IMR-90 (cell line): ENCODE measurements at regions not wholly inside any gene's neighbourhood (a gene's known extent, or its start where the extent isn't known, plus 50 kb on each side); places are given as distances from the start of the nearest gene placed in this dataset.

Experiments
- ATAC-seq: fragments of 200-7000 bp; cut with Tn5 transposase; 2 replicates; pipeline ENCODE4 v1.9.1; 2020; ENCODE audit warnings: low read depth, mild to moderate bottlenecking, moderate library complexity
- BruUV-seq: library from RNA; stranded (reverse); fragments of 400-500 nt; replicated peaks from 2 replicates; lab custom pipeline; 2021; lab: Mats Ljungman, UMichigan
- CTCF ChIA-PET: fragments of 300-600 bp; formaldehyde crosslinking; extraction: SDS; loops from one replicate; lab custom pipeline; 2021; ENCODE audit warnings: antibody characterized with exemption; lab: Yijun Ruan, JAX
- POLR2A ChIA-PET: fragments of 300-600 bp; sonication (Branson Sonifier 250); formaldehyde crosslinking; loops from one replicate; lab custom pipeline; 2022; ENCODE audit warnings: antibody characterized with exemption; ENCODE audit not compliant: unreplicated experiment; lab: Charles Lee
- DNase-seq: peaks from one replicate; pipeline ENCODE4 v3.0.0; 2013
- H2AFZ ChIP-seq: replicated peaks from 2 replicates; pipeline ENCODE3; 2013; ENCODE audit warnings: low read length, mild to moderate bottlenecking; ENCODE audit not compliant: poor library complexity
- H2AK5ac ChIP-seq: 2 replicates; pipeline ENCODE4 v1.6.1; 2013; ENCODE audit warnings: low read depth, low read length, inconsistent platforms
- H2AK9ac ChIP-seq: replicated peaks from 2 replicates; pipeline ENCODE3; 2013; ENCODE audit warnings: mild to moderate bottlenecking, low read depth, low read length, moderate library complexity; ENCODE audit not compliant: poor library complexity
- H2BK120ac ChIP-seq: 2 replicates; pipeline ENCODE4 v1.6.1; 2013; ENCODE audit warnings: low read depth, low read length, inconsistent platforms
- H2BK15ac ChIP-seq: 3 replicates; pipeline ENCODE4 v1.6.1; 2013; ENCODE audit warnings: low read depth, low read length, inconsistent platforms
- H2BK20ac ChIP-seq: 2 replicates; pipeline ENCODE4 v1.6.1; 2013; ENCODE audit warnings: low read depth, mild to moderate bottlenecking, inconsistent platforms, low read length, moderate library complexity
- H2BK5ac ChIP-seq: 2 replicates; pipeline ENCODE4 v1.6.1; 2013; ENCODE audit warnings: mild to moderate bottlenecking, low read depth, low read length, inconsistent platforms; ENCODE audit not compliant: poor library complexity, severe bottlenecking
- H3K14ac ChIP-seq: replicated peaks from 2 replicates; pipeline ENCODE4 v1.6.1; 2013; ENCODE audit warnings: low read depth, low read length, inconsistent platforms
- H3K18ac ChIP-seq: 2 replicates; pipeline ENCODE4 v1.6.1; 2013; ENCODE audit warnings: low read depth, low read length, control low read depth
- H3K23ac ChIP-seq: 2 replicates; pipeline ENCODE4 v1.6.1; 2013; ENCODE audit warnings: low read depth, low read length, inconsistent platforms
- H3K27ac ChIP-seq: 2 replicates; pipeline ENCODE4 v1.5.1; 2013; ENCODE audit warnings: mild to moderate bottlenecking, control low read depth, low read length; ENCODE audit not compliant: insufficient read depth
- H3K27me3 ChIP-seq: 2 replicates; pipeline ENCODE4 v1.6.1; 2013; ENCODE audit warnings: low read length; ENCODE audit not compliant: control insufficient read depth, insufficient read depth
- H3K36me3 ChIP-seq: 2 replicates; pipeline ENCODE4 v1.6.1; 2013; ENCODE audit warnings: low read length, mixed read lengths; ENCODE audit not compliant: control insufficient read depth, insufficient read depth
- H3K4ac ChIP-seq: 2 replicates; pipeline ENCODE4 v1.6.1; 2013; ENCODE audit warnings: low read depth, low read length, inconsistent platforms
- H3K4me1 ChIP-seq: 2 replicates; pipeline ENCODE4 v1.6.1; 2013; ENCODE audit warnings: low read length, mixed read lengths; ENCODE audit not compliant: control insufficient read depth, insufficient read depth
- H3K4me2 ChIP-seq: 2 replicates; pipeline ENCODE4 v1.6.1; 2013; ENCODE audit warnings: low read depth, mild to moderate bottlenecking, control low read depth, low read length, moderate library complexity
- H3K4me3 ChIP-seq: 2 replicates; pipeline ENCODE4 v1.5.1; 2013; ENCODE audit warnings: low read depth, mild to moderate bottlenecking, control low read depth, low read length, moderate library complexity; ENCODE audit not compliant: insufficient read depth
- H3K56ac ChIP-seq: 2 replicates; pipeline ENCODE4 v1.6.1; 2013; ENCODE audit warnings: low read length, inconsistent platforms; ENCODE audit not compliant: insufficient read depth; ENCODE audit errors: extremely low read depth
- H3K79me1 ChIP-seq, 2 experiments: 2 replicates each; pipeline ENCODE4 v1.6.1; 2013; ENCODE audit warnings: low read length in 2 of 2, inconsistent platforms in 1 of 2, low read depth in 1 of 2
- H3K9ac ChIP-seq: 2 replicates; pipeline ENCODE4 v1.6.1; 2013; ENCODE audit warnings: low read depth, low read length, control low read depth
- H3K9me1 ChIP-seq: 2 replicates; pipeline ENCODE4 v1.6.1; 2013; ENCODE audit warnings: low read length, inconsistent platforms; ENCODE audit not compliant: insufficient read depth
- H3K9me3 ChIP-seq: 2 replicates; pipeline ENCODE4 v1.6.1; 2013; ENCODE audit warnings: low read length; ENCODE audit not compliant: control insufficient read depth, insufficient read depth
- H4K20me1 ChIP-seq: 2 replicates; pipeline ENCODE4 v1.6.1; 2013; ENCODE audit warnings: low read length, inconsistent platforms; ENCODE audit not compliant: insufficient read depth
- H4K5ac ChIP-seq: 2 replicates; pipeline ENCODE4 v1.6.1; 2013; ENCODE audit warnings: mild to moderate bottlenecking, low read depth, low read length, control low read depth
- H4K8ac ChIP-seq, 2 experiments: 2 replicates each; pipeline ENCODE4 v1.6.1; 2013; ENCODE audit warnings: low read depth in 2 of 2, low read length in 2 of 2, control low read depth in 1 of 2, inconsistent platforms in 1 of 2
- H4K91ac ChIP-seq: 2 replicates; pipeline ENCODE4 v1.6.1; 2013; ENCODE audit warnings: low read depth, low read length, inconsistent platforms; ENCODE audit not compliant: insufficient read depth
- CEBPB ChIP-seq: IDR thresholded peaks from 2 replicates; pipeline ENCODE4 v1.6.1; 2012; ENCODE audit warnings: low read depth, low read length, improper control_type of control experiment
- FOS ChIP-seq: fragments of 150-350 bp; IDR thresholded peaks from 2 replicates; pipeline ENCODE4 v1.6.1; 2016; ENCODE audit warnings: low read depth, low read length
- MAFK ChIP-seq: IDR thresholded peaks from 2 replicates; pipeline ENCODE4 v1.6.1; 2012; ENCODE audit warnings: low read depth, low read length, improper control_type of control experiment
- MAZ ChIP-seq: IDR thresholded peaks from 2 replicates; pipeline ENCODE4 v1.6.1; 2012; ENCODE audit warnings: low read depth, mild to moderate bottlenecking, low read length, improper control_type of control experiment, moderate library complexity, borderline replicate concordance
- MXI1 ChIP-seq: IDR thresholded peaks from 2 replicates; pipeline ENCODE4 v1.6.1; 2012; ENCODE audit warnings: low read depth, mild to moderate bottlenecking, low read length, moderate library complexity, borderline replicate concordance
- NFE2L2 ChIP-seq: fragments of 150-350 bp; IDR thresholded peaks from 2 replicates; pipeline ENCODE4 v1.6.1; 2016; ENCODE audit warnings: low read depth, mild to moderate bottlenecking, low read length
- POLR2A ChIP-seq: IDR thresholded peaks from 2 replicates; pipeline ENCODE4 v1.6.1; 2012; ENCODE audit warnings: mild to moderate bottlenecking, low read depth, low read length
- RAD21 ChIP-seq: IDR thresholded peaks from 2 replicates; pipeline ENCODE4 v1.6.1; 2012; ENCODE audit warnings: low read length, improper control_type of control experiment
- RFX5 ChIP-seq: IDR thresholded peaks from 2 replicates; pipeline ENCODE4 v1.8.0; 2012; ENCODE audit warnings: low read depth, mild to moderate bottlenecking, low read length, moderate library complexity
- USF2 ChIP-seq: fragments of 150-350 bp; IDR thresholded peaks from 2 replicates; pipeline ENCODE4 v1.6.1; 2017; ENCODE audit warnings: mild to moderate bottlenecking, antibody characterized with exemption, low read length, low read depth
- WGBS, 2 experiments: methylation state at CpG; one replicate each; pipeline versions ENCODE4 v1.1.5 to v1.1.7; 2013; ENCODE audit warnings: missing lambda C conversion rate in 2 of 2; ENCODE audit not compliant: insufficient read length in 1 of 2; ENCODE audit errors: extremely low coverage in 2 of 2; 5-methylcytosine and 5-hydroxymethylcytosine counted together
- dilution Hi-C: fragments of 300-500 bp; cut with HindIII; formaldehyde crosslinking; loops from one replicate; pipeline ENCODE4 v1.14.3; 2018; ENCODE audit warnings: low sequenced_read_pairs; ENCODE audit not compliant: unreplicated experiment
- in situ Hi-C: fragments of 300-500 bp; cut with MboI; formaldehyde crosslinking; loops from 3 replicates; pipeline ENCODE4 v1.14.3; 2019; ENCODE audit warnings: low sequenced_read_pairs, inconsistent platforms, mixed read lengths
- intact Hi-C: fragments of 100-400 bp; cut with micrococcal nuclease; formaldehyde crosslinking; loops from 2 replicates; pipeline ENCODE4 v1.10.0; 2022
- TF ChIP-seq, protein P1 (sequence below): conservative IDR thresholded peaks from 2 replicates; pipeline ENCODE4 v1.5.1; 2012; ENCODE audit warnings: mild to moderate bottlenecking, low read depth, low read length, improper control_type of control experiment
- TF ChIP-seq, protein P2 (sequence below): fragments of 150-350 bp; IDR thresholded peaks from 2 replicates; pipeline ENCODE4 v1.6.1; 2016; ENCODE audit warnings: low read depth, mild to moderate bottlenecking, low read length, moderate library complexity, borderline replicate concordance

GRCh38 chr16:9322769-9323168, 231.3 kb downstream of the HAPSTR1 start:
- Histone ChIP-seq H4K20me1 (no peaks in the 10 kb centered on the region), H3K4me1 (no peaks in the 10 kb centered on the region), H4K8ac (no peak overlapping the region), H3K9ac (no peak overlapping the region), H3K4me2 (no peak overlapping the region), H2BK15ac (no peak overlapping the region), H3K79me1 (no peaks in the 10 kb centered on the region), H4K5ac (no peak overlapping the region), H3K4me3 (no peak overlapping the region), H2AK5ac (no peak overlapping the region), H3K18ac (no peak overlapping the region), H3K27ac (no peak overlapping the region), H3K56ac (no peak overlapping the region), H3K9me3 (no peaks in the 10 kb centered on the region), H3K36me3 (no peaks in the 10 kb centered on the region), H3K9me1 (no peaks in the 10 kb centered on the region), H3K14ac (no peak overlapping the region), H2AK9ac (no peak overlapping the region), H3K4ac (no peak overlapping the region), H4K91ac (no peak overlapping the region), H2BK120ac (no peak overlapping the region), H2AFZ (no peak overlapping the region), H2BK5ac (no peak overlapping the region), H2BK20ac (no peak overlapping the region), H3K23ac (no peak overlapping the region), H3K27me3 (no peaks in the 10 kb centered on the region)
- intact Hi-C loops: no loop called here
- CTCF ChIA-PET: no interaction called here
- dilution Hi-C loops: no loop called here
- POLR2A ChIA-PET: no interaction called here
- in situ Hi-C loops: no loop called here
- WGBS, 2 experiments: no CpG with 5 or more reads among the region's 3 CpGs
- BruUV-seq: no TSS peak
- TF ChIP-seq FOS (no peak), POLR2A (no peak), CEBPB (no peak), USF2 (no peak), MAZ (no peak), RFX5 (no peak), MAFK (no peak), RAD21 (no peak), NFE2L2 (no peak), MXI1 (no peak)
- TF ChIP-seq, protein P1, sequence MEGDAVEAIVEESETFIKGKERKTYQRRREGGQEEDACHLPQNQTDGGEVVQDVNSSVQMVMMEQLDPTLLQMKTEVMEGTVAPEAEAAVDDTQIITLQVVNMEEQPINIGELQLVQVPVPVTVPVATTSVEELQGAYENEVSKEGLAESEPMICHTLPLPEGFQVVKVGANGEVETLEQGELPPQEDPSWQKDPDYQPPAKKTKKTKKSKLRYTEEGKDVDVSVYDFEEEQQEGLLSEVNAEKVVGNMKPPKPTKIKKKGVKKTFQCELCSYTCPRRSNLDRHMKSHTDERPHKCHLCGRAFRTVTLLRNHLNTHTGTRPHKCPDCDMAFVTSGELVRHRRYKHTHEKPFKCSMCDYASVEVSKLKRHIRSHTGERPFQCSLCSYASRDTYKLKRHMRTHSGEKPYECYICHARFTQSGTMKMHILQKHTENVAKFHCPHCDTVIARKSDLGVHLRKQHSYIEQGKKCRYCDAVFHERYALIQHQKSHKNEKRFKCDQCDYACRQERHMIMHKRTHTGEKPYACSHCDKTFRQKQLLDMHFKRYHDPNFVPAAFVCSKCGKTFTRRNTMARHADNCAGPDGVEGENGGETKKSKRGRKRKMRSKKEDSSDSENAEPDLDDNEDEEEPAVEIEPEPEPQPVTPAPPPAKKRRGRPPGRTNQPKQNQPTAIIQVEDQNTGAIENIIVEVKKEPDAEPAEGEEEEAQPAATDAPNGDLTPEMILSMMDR: no peak
- TF ChIP-seq, protein P2, sequence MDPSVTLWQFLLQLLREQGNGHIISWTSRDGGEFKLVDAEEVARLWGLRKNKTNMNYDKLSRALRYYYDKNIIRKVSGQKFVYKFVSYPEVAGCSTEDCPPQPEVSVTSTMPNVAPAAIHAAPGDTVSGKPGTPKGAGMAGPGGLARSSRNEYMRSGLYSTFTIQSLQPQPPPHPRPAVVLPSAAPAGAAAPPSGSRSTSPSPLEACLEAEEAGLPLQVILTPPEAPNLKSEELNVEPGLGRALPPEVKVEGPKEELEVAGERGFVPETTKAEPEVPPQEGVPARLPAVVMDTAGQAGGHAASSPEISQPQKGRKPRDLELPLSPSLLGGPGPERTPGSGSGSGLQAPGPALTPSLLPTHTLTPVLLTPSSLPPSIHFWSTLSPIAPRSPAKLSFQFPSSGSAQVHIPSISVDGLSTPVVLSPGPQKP: no peak
- DNase-seq (no peak), ATAC-seq (no peak)
